ENCODE measurements at regions not wholly inside any gene's neighbourhood (a gene's known extent, or its start where the extent isn't known, plus 50 kb on each side); places are given as distances from the start of the nearest gene placed in this dataset.

- Histone ChIP-seq H3K27me3 (replicated peaks; ENCODE audit: insufficient read depth, low read length) (no peaks in the 10 kb centered on the region), H3K9me3 (replicated peaks; ENCODE audit: insufficient read depth, low read length) (no peaks in the 10 kb centered on the region), H4K20me1 (ENCODE audit: insufficient read depth, low read length) (no peaks in the 10 kb centered on the region), H3K9ac (ENCODE audit: low read length) (no peak overlapping the region), H3K36me3 (replicated peaks; ENCODE audit: insufficient read depth, low read length) (no peaks in the 10 kb centered on the region), H3F3A (ENCODE audit: insufficient read depth, low read length) (no peaks in the 10 kb centered on the region), H3K9me2 (replicated peaks; ENCODE audit: insufficient read depth, low read length) (no peaks in the 10 kb centered on the region), H3K4me2 (ENCODE audit: low read depth, low read length) (no peak overlapping the region), H3K79me2 (ENCODE audit: low read length) (no peaks in the 10 kb centered on the region), H3K4me3 (ENCODE audit: low read length) (no peak overlapping the region), H2AFZ (ENCODE audit: low read length) (no peak overlapping the region), H3K27ac (ENCODE audit: low read length) (no peak overlapping the region), H3K4me1 (ENCODE audit: low read length) (no peaks in the 10 kb centered on the region)
- no peak for DNase-seq
- TF ChIP-seq CTCF (IDR thresholded peaks at IDR 0.05; ENCODE audit: low read length) (no peak), EZH2phosphoT487 (IDR thresholded peaks at IDR 0.05; ENCODE audit: low read length) (no peak), EZH2 (optimal IDR thresholded peaks at IDR 0.05; ENCODE audit: low read depth, low read length) (no peak)
These were observed 465.4 kb upstream of the CCL2 start for GRCh38 chr17:33789658-33790057.

- Histone ChIP-seq H4K20me1 (ENCODE audit: insufficient read depth, low read length) (no peaks in the 10 kb centered on the region), H3K9ac (ENCODE audit: low read length) (no peak overlapping the region), H3K4me1 (ENCODE audit: low read length) (peaks cover 7% of the 10 kb centered on the region; the same call in 1 of the 2 replicates), H3K79me2 (ENCODE audit: low read length) (no peaks in the 10 kb centered on the region), H3K27ac (ENCODE audit: low read length) (no peak overlapping the region), H3K4me2 (ENCODE audit: low read depth, low read length) (no peak overlapping the region), H3K4me3 (ENCODE audit: low read length) (no peak overlapping the region), H3K9me2 (replicated peaks; ENCODE audit: insufficient read depth, low read length) (no peaks in the 10 kb centered on the region), H3K27me3 (replicated peaks; ENCODE audit: insufficient read depth, low read length) (no peaks in the 10 kb centered on the region), H3K36me3 (replicated peaks; ENCODE audit: insufficient read depth, low read length) (no peaks in the 10 kb centered on the region), H3F3A (ENCODE audit: insufficient read depth, low read length) (no peaks in the 10 kb centered on the region), H2AFZ (ENCODE audit: low read length) (no peak overlapping the region), H3K9me3 (replicated peaks; ENCODE audit: insufficient read depth, low read length) (no peaks in the 10 kb centered on the region)
- no peak for DNase-seq
- no peak for TF ChIP-seq EZH2 (optimal IDR thresholded peaks at IDR 0.05; ENCODE audit: low read depth, low read length)
- TF ChIP-seq CTCF (IDR thresholded peaks at IDR 0.05; ENCODE audit: low read length) = no peak
- no peak for TF ChIP-seq EZH2phosphoT487 (IDR thresholded peaks at IDR 0.05; ENCODE audit: low read length)
These were observed 457.9 kb upstream of the CCL2 start for GRCh38 chr17:33797181-33797580.

GRCh38 chr17:33798308-33798707, 456.8 kb upstream of the CCL2 start:
- Histone ChIP-seq H2AFZ (ENCODE audit: low read length) (no peak overlapping the region), H4K20me1 (ENCODE audit: insufficient read depth, low read length) (no peaks in the 10 kb centered on the region), H3K4me2 (ENCODE audit: low read depth, low read length) (no peak overlapping the region), H3K4me3 (ENCODE audit: low read length) (no peak overlapping the region), H3K9me2 (replicated peaks; ENCODE audit: insufficient read depth, low read length) (no peaks in the 10 kb centered on the region), H3K9ac (ENCODE audit: low read length) (no peak overlapping the region), H3K9me3 (replicated peaks; ENCODE audit: insufficient read depth, low read length) (no peaks in the 10 kb centered on the region), H3K36me3 (replicated peaks; ENCODE audit: insufficient read depth, low read length) (no peaks in the 10 kb centered on the region), H3F3A (ENCODE audit: insufficient read depth, low read length) (no peaks in the 10 kb centered on the region), H3K4me1 (ENCODE audit: low read length) (peaks cover 7% of the 10 kb centered on the region; the same call in 1 of the 2 replicates), H3K27me3 (replicated peaks; ENCODE audit: insufficient read depth, low read length) (no peaks in the 10 kb centered on the region), H3K27ac (ENCODE audit: low read length) (no peak overlapping the region), H3K79me2 (ENCODE audit: low read length) (no peaks in the 10 kb centered on the region)
- TF ChIP-seq CTCF (IDR thresholded peaks at IDR 0.05; ENCODE audit: low read length) (no peak), EZH2phosphoT487 (IDR thresholded peaks at IDR 0.05; ENCODE audit: low read length) (no peak), EZH2 (optimal IDR thresholded peaks at IDR 0.05; ENCODE audit: low read depth, low read length) (no peak)
- DNase-seq = no peak

Data from MM.1S (cell line).